Stimulated activated naive CD4-positive, alpha-beta T cell treated with Interleukin-2 at 50 U/mL for 16 hours (primary cell): ENCODE measurements at regions not wholly inside any gene's neighbourhood (a gene's known extent, or its start where the extent isn't known, plus 50 kb on each side); places are given as distances from the start of the nearest gene placed in this dataset.
"Not testable (repeated sequence)": the region's sequence is repeated elsewhere in the genome, so short reads cannot be mapped to it uniquely, and the experiment has no call there.

Experiments
- DNase-seq: peaks from one replicate; lab custom pipeline; 2025; lab: John Stamatoyannopoulos, UW

DNA sequence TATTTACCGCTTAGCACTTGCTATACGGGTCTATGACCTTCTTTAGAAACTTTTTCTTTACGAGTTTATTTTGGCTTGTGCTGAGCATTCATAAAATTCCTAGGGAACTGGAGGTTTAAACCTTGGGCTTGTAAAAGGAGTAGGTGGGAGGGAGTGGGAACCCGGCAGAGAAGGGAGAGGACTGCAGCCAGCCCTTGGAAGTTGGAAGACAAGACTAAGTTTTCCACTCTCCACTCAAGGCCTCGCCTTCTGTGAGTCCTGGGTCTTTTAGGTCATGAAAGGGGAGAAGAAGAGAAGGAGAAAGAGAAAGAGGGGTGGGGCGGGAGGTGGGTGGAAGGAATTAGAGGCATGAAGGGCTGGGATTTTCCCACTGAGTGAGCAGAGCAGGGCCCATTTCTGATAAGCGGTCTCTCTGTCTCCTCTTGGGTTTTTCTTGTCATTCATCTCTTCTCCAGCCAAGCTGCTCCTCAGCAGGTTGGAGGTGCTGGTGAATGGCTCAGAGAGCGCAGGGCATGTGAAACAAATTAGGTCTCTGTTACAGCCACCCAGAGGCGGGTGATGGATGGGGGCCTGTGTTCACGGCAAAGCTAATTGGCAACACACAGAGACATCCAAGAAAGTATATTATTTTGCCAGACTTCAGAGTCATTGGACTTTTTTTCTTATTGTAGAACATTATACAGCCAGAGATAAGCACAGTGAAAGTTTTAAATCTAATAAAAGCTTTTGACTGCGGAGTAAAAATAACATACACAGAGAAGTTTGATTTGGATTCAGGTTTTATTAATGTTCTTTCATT lies 247.3 kb downstream of the FOXD2 start:
- no peak for DNase-seq

- DNase-seq: no peak
Observed at GRCh38 chr1:47685763-47686066, 247.9 kb downstream of the FOXD2 start.

- DNase-seq: no peak
Observed at GRCh38 chr1:47686731-47687630, 249.1 kb downstream of the FOXD2 start.

DNA sequence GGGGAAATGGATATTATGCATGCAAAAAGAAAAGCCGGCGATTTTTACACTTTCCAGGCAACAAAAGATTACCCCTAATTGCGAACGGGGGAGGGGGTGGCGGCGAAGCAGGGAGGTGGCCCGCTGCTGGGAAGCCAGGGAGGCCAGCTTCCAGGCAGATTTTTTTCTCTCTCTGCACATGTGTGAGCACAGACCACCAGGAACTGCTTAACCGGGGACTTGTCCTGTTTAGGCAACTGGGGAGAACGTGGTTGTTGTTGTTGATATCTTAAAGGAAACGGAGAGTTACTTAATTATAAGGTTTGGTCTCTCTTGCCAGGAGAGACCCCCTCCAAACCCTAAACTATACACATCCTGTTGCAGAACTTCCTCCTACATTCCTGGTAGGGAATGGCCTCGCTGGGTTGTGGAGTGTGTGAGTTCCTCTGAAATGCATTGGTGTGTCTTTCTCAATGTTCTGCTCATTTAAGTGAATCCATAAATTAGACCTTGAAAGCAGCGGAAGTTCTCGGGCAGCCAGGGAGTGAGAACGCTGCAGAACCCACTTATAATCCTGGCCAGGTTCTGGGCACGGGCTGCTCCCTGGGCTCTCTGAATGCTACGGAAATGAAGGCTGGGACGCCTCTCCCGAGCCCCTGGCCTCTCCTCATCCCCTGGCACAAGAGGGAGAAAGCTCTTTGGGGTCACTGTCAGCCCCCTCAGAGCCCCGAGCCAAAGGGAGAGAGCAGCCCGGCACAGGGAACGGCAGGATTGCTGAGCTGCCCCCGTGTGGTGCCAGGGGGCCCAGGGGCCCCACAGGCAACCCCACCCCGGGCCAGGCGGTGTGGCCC lies 250.0 kb downstream of the FOXD2 start:
- DNase-seq: no peak

- DNase-seq: no peak
Observed at GRCh38 chr1:47688461-47689296, 250.8 kb downstream of the FOXD2 start.

GRCh38 chr1:47689894-47690293 lies 252.1 kb downstream of the FOXD2 start:
- DNase-seq: no peak

GRCh38 chr1:47690341-47691250 lies 252.8 kb downstream of the FOXD2 start:
- DNase-seq: no peak

DNA sequence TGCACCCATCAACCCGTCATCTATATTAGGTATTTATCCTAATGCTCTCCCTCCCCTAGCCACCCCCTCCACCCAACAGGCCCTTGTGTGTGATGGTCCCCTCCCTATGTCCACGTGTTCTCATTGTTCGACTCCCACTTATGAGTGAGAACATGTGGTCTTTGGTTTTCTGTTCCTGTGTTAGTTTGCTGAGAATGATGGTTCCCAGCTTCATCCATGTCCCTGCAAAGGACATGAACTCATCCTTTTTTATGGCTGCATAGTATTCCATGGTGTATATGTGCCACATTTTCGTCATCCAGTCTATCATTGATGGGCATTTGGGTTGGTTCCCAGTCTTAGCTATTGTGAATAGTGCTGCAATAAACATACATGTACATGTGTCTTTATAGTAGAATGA lies 253.4 kb downstream of the FOXD2 start:
- not testable (repeated sequence) for DNase-seq

- DNase-seq: no peak
Observed at GRCh38 chr1:47692196-47692595, 254.4 kb downstream of the FOXD2 start.

GRCh38 chr1:47693115-47693514 lies 255.3 kb downstream of the FOXD2 start:
- DNase-seq: no peak

DNA sequence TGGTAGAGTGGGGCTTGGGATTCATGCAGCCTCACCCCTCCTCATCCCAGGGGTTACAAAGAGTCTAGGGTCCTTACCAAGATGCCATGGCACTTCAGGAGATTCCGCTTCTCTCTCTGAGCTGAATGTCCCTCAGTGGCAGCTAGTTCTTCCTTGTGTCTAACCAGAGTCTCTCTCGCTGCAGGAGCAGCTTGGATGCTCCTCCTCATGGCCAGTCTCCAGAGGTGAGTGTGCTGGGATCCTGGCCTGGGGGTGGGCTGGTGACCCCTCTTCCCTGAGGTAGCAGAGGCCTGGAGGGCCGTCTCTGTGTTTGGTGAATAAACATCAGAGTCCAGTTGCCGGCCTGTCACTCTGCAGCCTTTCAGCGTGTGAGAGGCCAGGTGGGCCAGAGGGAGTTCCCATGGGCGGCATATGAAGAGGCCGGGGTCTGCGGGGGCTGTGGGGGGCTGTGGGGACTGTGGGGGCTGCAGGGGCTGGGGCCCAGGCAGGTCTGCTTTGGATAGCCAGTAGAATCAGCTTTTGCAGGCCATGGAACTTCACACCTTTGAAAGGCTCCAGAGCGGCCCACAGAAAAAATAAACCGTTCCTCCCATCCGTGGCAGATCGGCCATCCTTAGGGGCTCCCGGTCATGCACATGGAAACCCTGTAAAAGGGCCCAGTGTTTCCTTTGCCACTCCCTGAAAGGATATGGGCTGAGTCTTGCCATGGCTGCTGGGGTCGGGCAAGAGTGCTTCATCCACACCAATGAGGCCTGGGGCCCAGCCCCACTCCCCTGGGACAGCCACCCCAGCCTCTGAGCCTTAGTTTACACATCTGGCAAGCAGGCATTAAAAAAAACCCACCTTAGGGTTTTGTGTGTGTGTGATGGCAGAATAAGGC lies 256.4 kb downstream of the FOXD2 start:
- no peak for DNase-seq

DNA sequence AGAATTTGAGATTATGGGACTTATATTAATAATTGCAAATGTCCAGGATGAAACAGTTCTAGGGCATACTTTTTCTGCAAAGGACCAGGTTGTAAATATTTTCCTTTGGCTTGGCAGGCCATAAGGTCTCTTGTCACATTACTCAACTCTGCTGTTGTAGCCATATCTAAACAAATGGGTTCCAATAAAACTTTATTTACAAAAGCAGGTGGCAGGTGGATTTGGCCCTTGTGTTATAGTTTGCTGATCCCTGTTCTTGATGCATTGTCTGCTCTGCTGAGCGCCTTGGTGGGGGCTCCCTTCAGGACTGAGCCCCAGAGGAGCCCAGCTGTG lies 258.5 kb downstream of the FOXD2 start:
- DNase-seq: no peak

DNA sequence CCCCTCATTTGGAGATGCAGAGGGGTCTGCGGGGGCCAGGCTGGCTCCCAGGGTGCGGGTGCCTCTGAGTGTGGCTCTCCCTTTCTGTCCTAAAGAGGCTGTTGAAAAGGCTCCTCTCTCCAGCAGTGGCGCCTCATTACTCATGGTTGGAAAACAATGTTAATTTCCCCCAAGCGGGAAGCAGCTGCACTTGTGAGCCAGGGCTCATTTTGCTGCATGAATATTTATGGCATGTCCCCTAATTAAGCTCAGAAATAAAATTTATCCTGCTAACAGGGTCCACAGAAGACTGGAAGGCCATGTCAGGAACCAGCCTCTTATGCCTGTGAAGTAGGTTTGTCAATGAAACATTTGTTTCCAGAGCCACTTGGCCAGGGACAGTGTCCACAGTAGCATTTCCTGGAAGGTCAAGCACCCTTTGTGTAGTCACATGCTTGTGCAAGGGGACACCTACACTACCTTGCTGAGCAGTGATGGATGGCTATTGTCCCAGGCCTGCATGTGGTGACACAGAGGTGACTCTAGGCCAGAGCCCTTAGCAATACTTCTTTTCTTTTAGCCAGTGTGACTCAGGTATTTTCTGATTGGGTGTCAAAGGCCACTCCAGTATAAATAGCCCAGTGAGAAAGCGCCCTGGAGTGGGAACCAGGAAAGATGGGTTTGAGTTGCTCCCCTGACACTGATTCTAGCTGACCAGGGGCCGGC lies 259.0 kb downstream of the FOXD2 start:
- DNase-seq: no peak

GRCh38 chr1:47697616-47698335 lies 259.9 kb downstream of the FOXD2 start:
- DNase-seq: no peak

DNA sequence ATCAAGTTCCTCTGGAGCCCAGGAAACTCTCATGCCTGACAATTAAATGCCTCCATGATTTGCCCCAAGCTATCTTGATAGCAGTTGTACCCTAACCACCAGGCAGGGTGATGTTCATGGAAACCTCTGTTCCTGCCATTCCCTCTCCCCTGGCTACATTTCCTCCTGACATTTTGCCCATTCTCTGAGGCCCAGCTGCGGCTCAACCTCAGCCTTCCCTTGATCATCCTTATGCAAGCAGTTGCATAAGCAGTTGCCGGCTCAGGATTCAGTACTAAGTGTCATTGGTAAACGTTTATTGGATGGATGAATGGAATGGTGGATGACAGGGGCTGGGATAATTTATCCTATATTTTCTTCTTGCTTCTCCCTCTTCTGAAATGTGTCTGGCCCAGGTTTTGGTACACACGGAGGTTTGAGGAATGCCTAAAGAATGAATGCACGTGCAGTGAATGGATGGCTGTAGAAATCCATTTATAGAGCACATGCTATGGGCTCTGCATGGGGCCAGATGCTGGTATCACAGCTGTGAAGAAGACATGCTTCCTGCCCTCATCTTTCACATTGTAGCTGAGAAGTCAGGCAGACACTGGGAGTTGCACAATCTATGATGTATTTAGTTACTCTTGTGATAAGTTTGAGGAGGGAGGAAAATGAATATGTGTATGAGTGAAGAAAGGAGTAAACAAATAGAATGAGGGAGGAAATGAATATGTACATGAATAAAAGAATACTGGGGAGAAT lies 261.8 kb downstream of the FOXD2 start:
- DNase-seq: no peak

DNA sequence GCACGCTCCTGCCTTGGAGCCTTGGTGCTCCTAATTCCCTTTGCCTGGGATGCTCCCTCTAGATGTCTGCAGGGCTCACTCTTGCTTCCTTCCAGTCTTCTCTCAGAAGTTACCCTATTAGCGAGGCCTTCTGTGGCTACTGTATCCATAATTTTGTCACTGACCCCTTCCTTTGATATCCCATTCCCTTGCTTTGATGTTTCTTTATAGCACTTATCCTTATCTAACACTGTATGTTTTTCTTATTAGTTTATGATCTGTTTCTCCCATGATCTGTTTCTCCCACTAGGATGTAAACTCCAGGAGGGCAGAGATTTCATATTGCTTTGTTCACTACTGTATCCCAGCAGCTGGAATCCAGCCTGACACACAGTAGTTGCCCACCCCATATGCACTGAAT lies 263.4 kb downstream of the FOXD2 start:
- DNase-seq: no peak

DNA sequence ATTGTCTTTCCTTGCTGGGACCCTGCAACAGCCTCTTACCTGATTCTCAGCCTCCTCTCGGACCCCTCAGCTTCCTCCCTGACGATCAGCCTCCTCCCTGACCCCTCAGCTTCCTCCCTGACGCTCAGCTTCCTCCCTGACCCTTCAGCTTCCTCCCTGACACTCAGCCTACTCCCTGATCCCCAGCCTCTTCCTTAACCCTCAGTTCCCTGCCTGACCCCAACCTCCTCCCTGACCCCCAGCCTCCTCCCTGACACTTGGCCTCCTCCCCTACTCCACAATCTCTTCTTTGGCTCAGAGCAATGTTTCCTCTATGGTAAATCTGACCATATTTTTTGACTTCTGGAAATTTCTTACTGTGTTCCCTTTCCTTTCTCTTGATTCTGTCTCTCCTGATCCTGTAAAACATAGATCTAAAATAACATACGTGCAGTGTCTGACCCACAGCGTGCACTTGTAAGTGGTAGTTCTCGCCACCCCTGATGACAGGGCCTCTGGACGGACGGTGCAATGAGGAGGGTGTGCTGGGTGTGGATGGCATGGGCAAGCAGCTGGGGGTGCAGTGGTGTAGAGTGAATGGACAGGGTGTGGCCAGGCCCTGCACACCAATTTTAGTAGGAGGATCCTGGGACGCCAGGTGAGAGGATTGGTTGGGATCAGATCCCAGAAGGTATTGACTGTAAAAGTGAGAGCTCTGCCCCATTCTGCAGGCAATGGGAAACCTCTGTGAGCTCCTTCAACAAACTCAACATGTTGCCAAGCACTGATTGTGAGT lies 264.1 kb downstream of the FOXD2 start:
- DNase-seq: no peak
